Natural killer cell (primary cell): ENCODE measurements at regions not wholly inside any gene's neighbourhood (a gene's known extent, or its start where the extent isn't known, plus 50 kb on each side); places are given as distances from the start of the nearest gene placed in this dataset.

ENCODE experiments used
- ATAC-seq, 3 donors: fragments of 150-1000 bp in 2 of 3; fragments of 200-7000 bp in 1 of 3; cut with Tn5 transposase; 1 replicate in 1 of 3; 2 replicates in 2 of 3; pipeline ENCODE4 v1.10.0; 2021; ENCODE audit warnings: mild to moderate bottlenecking in 2 of 3, moderate library complexity in 2 of 3
- DNase-seq, 2 donors: peaks; one replicate each; pipeline versions ENCODE4 v3.0.0 to v3.0.0-alpha.2; 2013 to 2021; ENCODE audit warnings: mixed read lengths in 1 of 2
- H3K27ac ChIP-seq: one replicate; pipeline ENCODE4 v1.5.1; 2013; ENCODE audit warnings: mild to moderate bottlenecking, low read length
- H3K27me3 ChIP-seq: one replicate; pipeline ENCODE4 v1.6.1; 2013; ENCODE audit warnings: low read length; ENCODE audit not compliant: control insufficient read depth, insufficient read depth
- H3K36me3 ChIP-seq: one replicate; pipeline ENCODE4 v1.6.1; 2013; ENCODE audit warnings: low read length; ENCODE audit not compliant: control insufficient read depth, insufficient read depth
- H3K4me1 ChIP-seq: one replicate; pipeline ENCODE4 v1.6.1; 2013; ENCODE audit warnings: low read length; ENCODE audit not compliant: control insufficient read depth, insufficient read depth
- H3K4me3 ChIP-seq: one replicate; pipeline ENCODE4 v1.5.1; 2013; ENCODE audit warnings: low read length
- H3K9me3 ChIP-seq: one replicate; pipeline ENCODE4 v1.6.1; 2013; ENCODE audit warnings: low read length; ENCODE audit not compliant: control insufficient read depth, insufficient read depth
- H3K27ac Mint-ChIP-seq, 2 donors: one replicate each; pipeline ENCODE4 v1.8.0; 2022; ENCODE audit warnings: mild to moderate bottlenecking in 2 of 2, mixed read lengths in 2 of 2, moderate library complexity in 1 of 2
- H3K27me3 Mint-ChIP-seq, 2 donors: one replicate each; pipeline ENCODE4 v1.8.0; 2022; ENCODE audit warnings: low read depth in 2 of 2, mixed read lengths in 2 of 2
- H3K36me3 Mint-ChIP-seq: one replicate; pipeline ENCODE4 v1.8.0; 2022; ENCODE audit warnings: mixed read lengths
- H3K4me1 Mint-ChIP-seq, 2 donors: one replicate each; pipeline ENCODE4 v1.8.0; 2022; ENCODE audit warnings: mixed read lengths in 2 of 2
- H3K4me3 Mint-ChIP-seq: one replicate; pipeline ENCODE4 v1.8.0; 2022; ENCODE audit warnings: mild to moderate bottlenecking, moderate library complexity, mixed read lengths
- H3K9me3 Mint-ChIP-seq, 2 donors: one replicate each; pipeline ENCODE4 v1.8.0; 2022; ENCODE audit warnings: mixed read lengths in 2 of 2
- WGBS: methylation state at CpG from one replicate; pipeline ENCODE4 v1.1.7; 2013; ENCODE audit warnings: missing lambda C conversion rate; ENCODE audit not compliant: insufficient coverage; 5-methylcytosine and 5-hydroxymethylcytosine counted together
- intact Hi-C: fragments of 100-400 bp; cut with micrococcal nuclease; formaldehyde crosslinking; loops from one replicate; pipeline ENCODE4 v1.14.2; 2022
- TF ChIP-seq, protein P1 (sequence below): fragments of 200-600 bp; IDR thresholded peaks from one replicate; pipeline ENCODE4 v1.8.0; 2022; ENCODE audit warnings: antibody characterized with exemption

DNA sequence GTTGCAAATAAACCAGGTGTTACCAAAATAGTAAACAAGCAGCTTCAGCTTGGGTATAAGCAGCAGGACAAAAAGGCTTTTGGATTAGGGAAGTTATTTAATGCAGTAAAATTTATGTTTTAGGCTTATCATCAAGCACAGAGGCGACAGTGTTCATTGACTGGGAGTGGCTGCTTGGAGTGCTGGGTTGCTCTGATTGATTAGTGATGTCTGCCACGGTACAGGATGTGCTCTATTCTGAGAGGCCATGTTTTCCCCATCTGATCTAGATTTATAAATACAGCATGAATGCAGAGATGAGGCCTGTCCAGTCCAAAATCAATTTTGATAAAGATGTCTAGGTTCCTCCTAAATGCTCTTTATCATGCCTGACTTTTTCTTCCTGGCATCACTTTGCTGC is 83.5 kb downstream of the MAP1LC3B2 start:
- no peak for ATAC-seq
- DNase-seq = no peak

DNA sequence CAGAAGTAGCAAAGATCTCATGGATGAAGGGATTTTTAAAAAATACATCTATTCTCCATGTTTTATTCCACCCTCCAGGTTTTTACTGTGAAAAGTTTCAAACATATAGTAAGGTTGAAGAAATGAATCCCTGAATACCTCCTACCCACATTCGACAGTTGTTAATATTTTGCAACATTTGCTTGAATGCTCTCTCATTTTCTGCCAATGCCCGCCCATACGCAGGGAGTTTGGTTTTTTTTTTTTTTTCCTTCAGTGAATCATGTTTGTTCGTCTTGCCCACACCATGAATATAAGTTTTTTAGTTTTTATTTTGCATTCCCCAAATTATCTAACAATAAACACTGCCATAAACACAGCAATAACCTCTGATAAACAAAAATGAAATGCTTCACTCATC is 82.9 kb downstream of the MAP1LC3B2 start:
- Mint-ChIP-seq H3K9me3 (no peaks in the 10 kb centered on the region), H3K4me3 (no peak overlapping the region), H3K36me3 (no peaks in the 10 kb centered on the region), H3K27ac (no peak overlapping the region), H3K4me1 (no peaks in the 10 kb centered on the region), H3K27me3 (peaks cover 5 to 8% of the 10 kb centered on the region in 2 donors)
- Histone ChIP-seq H3K9me3 (no peaks in the 10 kb centered on the region), H3K27me3 (no peaks in the 10 kb centered on the region), H3K4me1 (no peaks in the 10 kb centered on the region), H3K36me3 (no peaks in the 10 kb centered on the region), H3K27ac (no peak overlapping the region), H3K4me3 (no peak overlapping the region)
- intact Hi-C loops = no loop called here
- ATAC-seq (no peak), DNase-seq (no peak)
- TF ChIP-seq, protein P1, sequence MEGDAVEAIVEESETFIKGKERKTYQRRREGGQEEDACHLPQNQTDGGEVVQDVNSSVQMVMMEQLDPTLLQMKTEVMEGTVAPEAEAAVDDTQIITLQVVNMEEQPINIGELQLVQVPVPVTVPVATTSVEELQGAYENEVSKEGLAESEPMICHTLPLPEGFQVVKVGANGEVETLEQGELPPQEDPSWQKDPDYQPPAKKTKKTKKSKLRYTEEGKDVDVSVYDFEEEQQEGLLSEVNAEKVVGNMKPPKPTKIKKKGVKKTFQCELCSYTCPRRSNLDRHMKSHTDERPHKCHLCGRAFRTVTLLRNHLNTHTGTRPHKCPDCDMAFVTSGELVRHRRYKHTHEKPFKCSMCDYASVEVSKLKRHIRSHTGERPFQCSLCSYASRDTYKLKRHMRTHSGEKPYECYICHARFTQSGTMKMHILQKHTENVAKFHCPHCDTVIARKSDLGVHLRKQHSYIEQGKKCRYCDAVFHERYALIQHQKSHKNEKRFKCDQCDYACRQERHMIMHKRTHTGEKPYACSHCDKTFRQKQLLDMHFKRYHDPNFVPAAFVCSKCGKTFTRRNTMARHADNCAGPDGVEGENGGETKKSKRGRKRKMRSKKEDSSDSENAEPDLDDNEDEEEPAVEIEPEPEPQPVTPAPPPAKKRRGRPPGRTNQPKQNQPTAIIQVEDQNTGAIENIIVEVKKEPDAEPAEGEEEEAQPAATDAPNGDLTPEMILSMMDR = no peak
- 85% methylated on average over 3 of the region's 4 CpGs for WGBS

More for the DNA sequence above, 83.5 kb downstream of the MAP1LC3B2 start:
- Histone ChIP-seq H3K9me3 (no peaks in the 10 kb centered on the region), H3K4me1 (no peaks in the 10 kb centered on the region), H3K4me3 (no peak overlapping the region), H3K36me3 (no peaks in the 10 kb centered on the region), H3K27me3 (no peaks in the 10 kb centered on the region), H3K27ac (no peak overlapping the region)
- Mint-ChIP-seq H3K36me3 (no peaks in the 10 kb centered on the region), H3K27me3 (peaks cover 6 to 8% of the 10 kb centered on the region in 2 donors), H3K9me3 (no peaks in the 10 kb centered on the region), H3K4me3 (no peak overlapping the region), H3K4me1 (no peaks in the 10 kb centered on the region), H3K27ac (no peak overlapping the region)
- WGBS = 52% methylated on average over 2 of the region's 2 CpGs
- TF ChIP-seq, protein P1 = no peak
- intact Hi-C loops = no loop called here

DNA sequence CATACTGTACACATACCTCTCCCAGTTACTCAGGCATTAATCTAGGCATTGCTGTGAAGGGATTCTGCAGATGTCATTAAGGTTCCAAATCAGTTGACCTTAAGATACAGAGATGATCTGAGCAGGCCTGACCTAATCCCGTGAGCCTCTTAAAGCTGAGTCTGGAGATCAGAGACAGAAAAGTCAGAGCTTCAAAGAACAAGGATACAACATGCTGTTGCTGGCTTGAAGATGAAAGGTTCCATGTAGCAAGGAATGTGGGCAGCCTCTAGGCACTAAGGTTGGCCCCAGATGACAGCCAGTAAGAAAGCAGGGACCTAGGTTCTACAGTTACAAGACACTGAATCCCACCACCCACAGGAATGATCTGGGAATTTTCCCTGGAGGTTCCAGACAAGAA is 81.1 kb downstream of the MAP1LC3B2 start:
- Histone ChIP-seq H3K4me1 (no peaks in the 10 kb centered on the region), H3K27me3 (no peaks in the 10 kb centered on the region), H3K4me3 (no peak overlapping the region), H3K9me3 (no peaks in the 10 kb centered on the region), H3K36me3 (no peaks in the 10 kb centered on the region), H3K27ac (no peak overlapping the region)
- H3K4me3 Mint-ChIP-seq = no peak overlapping the region
- intact Hi-C loops = no loop called here
- no peak for DNase-seq
- 74% methylated on average over 1 of the region's 1 CpG for WGBS
- ATAC-seq = no peak
- TF ChIP-seq, protein P1 = no peak
- no peaks in the 10 kb centered on the region for H3K4me1 Mint-ChIP-seq
- H3K27ac Mint-ChIP-seq = no peak overlapping the region
- no peaks in the 10 kb centered on the region for H3K9me3 Mint-ChIP-seq
- no peaks in the 10 kb centered on the region for H3K36me3 Mint-ChIP-seq
- H3K27me3 Mint-ChIP-seq = peaks cover 19 to 23% of the 10 kb centered on the region in 2 donors

DNA sequence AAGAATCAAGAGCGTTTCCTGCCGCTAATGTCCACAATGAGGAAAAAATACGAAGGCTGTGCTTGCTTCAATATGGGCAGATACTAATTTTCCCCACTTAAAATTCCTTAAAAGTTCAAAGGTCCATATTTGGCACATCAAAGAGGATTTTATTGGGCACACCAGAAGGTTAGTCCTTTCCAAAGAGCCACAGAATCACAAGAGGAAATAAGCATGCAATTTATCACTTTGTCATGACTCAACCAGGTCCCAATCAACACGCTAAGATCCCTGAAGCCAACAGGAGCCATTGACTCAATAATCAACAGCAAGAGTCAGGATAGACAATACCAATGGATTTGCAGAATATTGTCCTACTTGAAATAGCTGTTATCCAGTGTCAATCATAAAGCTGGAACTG is 80.6 kb downstream of the MAP1LC3B2 start:
- ATAC-seq (no peak), DNase-seq (no peak)
- H3K4me1 Mint-ChIP-seq = no peaks in the 10 kb centered on the region
- H3K36me3 Mint-ChIP-seq = no peaks in the 10 kb centered on the region
- TF ChIP-seq, protein P1 = no peak
- no peaks in the 10 kb centered on the region for H3K27me3 ChIP-seq
- H3K4me1 ChIP-seq = no peaks in the 10 kb centered on the region
- intact Hi-C loops = no loop called here
- peaks cover 24% of the 10 kb centered on the region in 2 donors for H3K27me3 Mint-ChIP-seq
- H3K4me3 ChIP-seq = no peak overlapping the region
- no peaks in the 10 kb centered on the region for H3K9me3 Mint-ChIP-seq
- H3K4me3 Mint-ChIP-seq = no peak overlapping the region
- H3K27ac ChIP-seq = no peak overlapping the region
- H3K27ac Mint-ChIP-seq = no peak overlapping the region
- 93% methylated on average over 4 of the region's 4 CpGs for WGBS
- H3K9me3 ChIP-seq = no peaks in the 10 kb centered on the region
- H3K36me3 ChIP-seq = no peaks in the 10 kb centered on the region
